Fibroblast of skin of scalp (primary cell): ENCODE measurements at regions not wholly inside any gene's neighbourhood (a gene's known extent, or its start where the extent isn't known, plus 50 kb on each side); places are given as distances from the start of the nearest gene placed in this dataset.

Source experiments
- DNase-seq: peaks from one replicate; pipeline ENCODE4 v3.0.0-alpha.2; 2013

GRCh38 chr4:41429280-41429669 is 108.7 kb upstream of the LIMCH1 start:
- no peak for DNase-seq

GRCh38 chr4:41430792-41431191 is 107.2 kb upstream of the LIMCH1 start:
- peak; percentile 75 for DNase-seq

GRCh38 chr4:41431276-41431675 is 106.7 kb upstream of the LIMCH1 start:
- no peak for DNase-seq

GRCh38 chr4:41432219-41432618 is 105.7 kb upstream of the LIMCH1 start:
- DNase-seq, result no peak

GRCh38 chr4:41432881-41433280 is 105.1 kb upstream of the LIMCH1 start:
- DNase-seq, result peak; percentile 94

- DNase-seq, result no peak
Measured at GRCh38 chr4:41433361-41433760, 104.6 kb upstream of the LIMCH1 start.

GRCh38 chr4:41435510-41435909 is 102.4 kb upstream of the LIMCH1 start:
- DNase-seq, result no peak

GRCh38 chr4:41436419-41436818 is 101.5 kb upstream of the LIMCH1 start:
- no peak for DNase-seq

- DNase-seq, result no peak
Measured at GRCh38 chr4:41437111-41437536, 100.8 kb upstream of the LIMCH1 start.

- DNase-seq, result no peak
Measured at GRCh38 chr4:41438931-41439297, 99.0 kb upstream of the LIMCH1 start.

GRCh38 chr4:41442810-41443209 is 95.1 kb upstream of the LIMCH1 start:
- DNase-seq, result no peak

- no peak for DNase-seq
Measured at GRCh38 chr4:41443340-41444079, 94.4 kb upstream of the LIMCH1 start.

GRCh38 chr4:41446391-41446790 is 91.6 kb upstream of the LIMCH1 start:
- DNase-seq, result no peak

- no peak for DNase-seq
Measured at GRCh38 chr4:41446981-41447725, 90.8 kb upstream of the LIMCH1 start.

- DNase-seq, result peak; percentile 24
Measured at GRCh38 chr4:41448934-41449333, 89.0 kb upstream of the LIMCH1 start.

- DNase-seq, result no peak
Measured at GRCh38 chr4:41451961-41452360, 86.0 kb upstream of the LIMCH1 start.

- DNase-seq, result no peak
Measured at GRCh38 chr4:41452484-41453225, 85.3 kb upstream of the LIMCH1 start.

- peak; percentile 12 for DNase-seq
Measured at GRCh38 chr4:41454423-41454822, 83.5 kb upstream of the LIMCH1 start.

- DNase-seq, result no peak
Measured at GRCh38 chr4:41455206-41455605, 82.8 kb upstream of the LIMCH1 start.

- DNase-seq, result no peak
Measured at GRCh38 chr4:41456559-41457101, 81.3 kb upstream of the LIMCH1 start.

GRCh38 chr4:41458689-41459088 is 79.3 kb upstream of the LIMCH1 start:
- DNase-seq, result no peak

GRCh38 chr4:41460641-41461040 is 77.3 kb upstream of the LIMCH1 start:
- no peak for DNase-seq

- DNase-seq, result no peak
Measured at GRCh38 chr4:41461780-41462307, 76.1 kb upstream of the LIMCH1 start.
